Tibial artery (tissue), 4 donors: ENCODE measurements at regions not wholly inside any gene's neighbourhood (a gene's known extent, or its start where the extent isn't known, plus 50 kb on each side); places are given as distances from the start of the nearest gene placed in this dataset.

Experiments
- DNase-seq, 2 donors: peaks; one replicate each; pipeline ENCODE4 v3.0.0-alpha.2; 2019
- H3K27ac ChIP-seq, 2 donors: fragments of 200-600 bp; sonication (generic) in 1 of 2; 1 replicate in 1 of 2; 2 replicates in 1 of 2; pipeline ENCODE4 v1.5.1; 2018 to 2019; ENCODE audit warnings: mild to moderate bottlenecking in 1 of 2
- H3K27me3 ChIP-seq, 2 donors: fragments of 200-600 bp; sonication (generic) in 1 of 2; one replicate each; pipeline versions ENCODE4 v1.5.1 to v1.6.0; 2016 to 2019
- H3K36me3 ChIP-seq, 3 donors: fragments of 200-600 bp; sonication (generic) in 2 of 3; one replicate each; pipeline ENCODE4 v1.5.1; 2016 to 2019; ENCODE audit warnings: mild to moderate bottlenecking in 2 of 3
- H3K4me1 ChIP-seq, 4 donors: fragments of 200-600 bp; sonication (generic) in 2 of 4; 1 replicate in 3 of 4; 2 replicates in 1 of 4; pipeline ENCODE4 v1.5.1; 2016 to 2019
- H3K4me3 ChIP-seq, 2 donors: fragments of 200-600 bp; sonication (generic) in 1 of 2; 1 replicate in 1 of 2; 2 replicates in 1 of 2; pipeline ENCODE4 v1.5.1; 2018 to 2019; ENCODE audit warnings: mild to moderate bottlenecking in 2 of 2
- H3K9me3 ChIP-seq, 3 donors: fragments of 200-600 bp; sonication (generic) in 1 of 3; one replicate each; pipeline ENCODE4 v1.5.1; 2016 to 2019
- intact Hi-C: fragments of 100-400 bp; cut with DNase I; formaldehyde crosslinking; loops from one replicate; pipeline ENCODE4 v1.15.0; 2023; ENCODE audit warnings: low total_unique reads
- TF ChIP-seq, protein P1 (sequence below), 2 experiments: fragments of 200-600 bp in 1 of 2; fragments of 450-650 bp in 1 of 2; IDR thresholded peaks; one replicate each; pipeline ENCODE4 v1.5.1; 2017 to 2019; ENCODE audit warnings: antibody characterized with exemption in 2 of 2, mild to moderate bottlenecking in 1 of 2, moderate library complexity in 1 of 2

DNA sequence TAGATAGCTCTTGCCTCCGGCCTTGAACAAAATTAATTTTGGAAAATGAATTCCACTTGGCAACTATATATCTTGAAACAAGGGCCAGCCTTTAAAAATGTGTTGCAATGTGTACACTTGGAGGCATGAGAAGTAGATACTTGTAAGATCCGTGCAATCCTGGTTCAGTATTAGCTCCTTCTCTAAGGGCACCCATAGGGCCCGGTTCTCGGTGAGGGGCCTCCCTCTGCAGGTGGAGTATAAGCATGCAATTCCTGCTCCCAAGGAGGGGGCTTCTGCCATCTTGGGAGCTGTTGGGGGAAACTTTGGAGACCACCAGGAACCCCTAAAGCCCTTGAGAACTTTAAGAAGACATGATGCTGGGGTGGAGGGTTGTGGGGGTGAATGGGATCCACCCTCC lies 388.7 kb upstream of the RGMA start:
- H3K27me3 ChIP-seq = no peaks in the 10 kb centered on the region
- no peaks in the 10 kb centered on the region for H3K9me3 ChIP-seq
- H3K27ac ChIP-seq = no peak overlapping the region
- H3K4me3 ChIP-seq = no peak overlapping the region
- no peaks in the 10 kb centered on the region for H3K36me3 ChIP-seq
- intact Hi-C loops = no loop called here
- TF ChIP-seq, protein P1, sequence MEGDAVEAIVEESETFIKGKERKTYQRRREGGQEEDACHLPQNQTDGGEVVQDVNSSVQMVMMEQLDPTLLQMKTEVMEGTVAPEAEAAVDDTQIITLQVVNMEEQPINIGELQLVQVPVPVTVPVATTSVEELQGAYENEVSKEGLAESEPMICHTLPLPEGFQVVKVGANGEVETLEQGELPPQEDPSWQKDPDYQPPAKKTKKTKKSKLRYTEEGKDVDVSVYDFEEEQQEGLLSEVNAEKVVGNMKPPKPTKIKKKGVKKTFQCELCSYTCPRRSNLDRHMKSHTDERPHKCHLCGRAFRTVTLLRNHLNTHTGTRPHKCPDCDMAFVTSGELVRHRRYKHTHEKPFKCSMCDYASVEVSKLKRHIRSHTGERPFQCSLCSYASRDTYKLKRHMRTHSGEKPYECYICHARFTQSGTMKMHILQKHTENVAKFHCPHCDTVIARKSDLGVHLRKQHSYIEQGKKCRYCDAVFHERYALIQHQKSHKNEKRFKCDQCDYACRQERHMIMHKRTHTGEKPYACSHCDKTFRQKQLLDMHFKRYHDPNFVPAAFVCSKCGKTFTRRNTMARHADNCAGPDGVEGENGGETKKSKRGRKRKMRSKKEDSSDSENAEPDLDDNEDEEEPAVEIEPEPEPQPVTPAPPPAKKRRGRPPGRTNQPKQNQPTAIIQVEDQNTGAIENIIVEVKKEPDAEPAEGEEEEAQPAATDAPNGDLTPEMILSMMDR (IDR thresholded peaks at IDR 0.05) = no peak
- no peaks in the 10 kb centered on the region for H3K4me1 ChIP-seq
- DNase-seq = no peak

DNA sequence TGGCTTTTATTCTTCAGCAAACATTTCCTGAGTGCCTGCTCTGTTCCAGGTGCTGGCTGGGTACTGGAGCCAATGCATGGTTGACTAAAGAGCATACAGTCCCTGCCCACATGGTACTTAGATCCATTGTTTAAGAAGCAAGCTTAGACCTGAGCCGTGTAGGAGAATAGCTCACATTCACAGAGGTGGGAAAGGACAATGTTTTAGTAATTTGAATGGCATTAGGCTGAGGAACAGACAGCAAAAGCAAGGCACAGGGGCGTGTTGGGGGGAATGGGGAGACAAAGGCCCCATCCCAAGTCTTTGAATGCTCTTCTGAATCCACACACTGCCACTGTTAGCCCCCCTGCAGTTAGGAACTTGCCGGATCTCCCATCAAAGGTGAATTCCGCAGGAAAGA lies 388.2 kb upstream of the RGMA start:
- Histone ChIP-seq H3K4me3 (no peak overlapping the region), H3K27me3 (no peaks in the 10 kb centered on the region), H3K27ac (no peak overlapping the region), H3K4me1 (no peaks in the 10 kb centered on the region), H3K36me3 (no peaks in the 10 kb centered on the region), H3K9me3 (no peaks in the 10 kb centered on the region)
- TF ChIP-seq, protein P1 (IDR thresholded peaks at IDR 0.05) = no peak
- no peak for DNase-seq
- intact Hi-C loops = no loop called here

DNA sequence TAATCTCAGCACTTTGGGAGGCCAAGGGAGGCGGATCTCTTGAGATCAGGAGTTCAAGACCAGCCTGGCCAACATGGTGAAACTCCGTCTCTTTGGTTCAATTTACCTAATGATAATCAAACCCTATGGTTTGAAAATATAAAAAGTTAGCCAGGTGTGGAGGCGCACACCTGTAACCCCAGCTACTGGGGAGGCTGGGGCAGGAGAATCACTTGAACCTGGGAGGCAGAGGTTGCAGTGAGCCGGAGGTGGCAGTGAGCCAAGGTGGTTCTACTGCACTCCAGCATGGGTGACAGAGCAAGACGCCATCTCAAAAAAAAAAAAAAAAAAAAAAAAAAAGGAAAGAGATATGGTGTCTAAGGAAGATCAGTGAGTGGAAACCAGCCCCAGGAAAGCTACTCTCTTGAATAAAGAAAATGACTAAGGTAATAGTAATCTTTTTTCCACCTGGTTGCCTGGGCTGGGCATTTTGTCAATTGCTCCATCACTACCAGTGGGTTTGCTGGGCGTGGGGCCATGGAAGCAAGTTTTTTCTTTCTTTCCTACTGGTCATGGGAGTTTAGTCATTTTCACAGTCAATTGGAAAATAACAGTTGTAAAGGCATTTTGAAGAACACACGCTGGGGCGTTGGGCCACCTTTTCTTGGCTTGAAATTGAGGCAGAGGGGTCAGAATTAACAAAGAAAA lies 387.6 kb upstream of the RGMA start:
- no peaks in the 10 kb centered on the region for H3K9me3 ChIP-seq
- TF ChIP-seq, protein P1 (IDR thresholded peaks at IDR 0.05) = no peak
- no peak overlapping the region for H3K4me3 ChIP-seq
- intact Hi-C loops = no loop called here
- no peak overlapping the region for H3K27ac ChIP-seq
- no peaks in the 10 kb centered on the region for H3K4me1 ChIP-seq
- DNase-seq = no peak
- no peaks in the 10 kb centered on the region for H3K27me3 ChIP-seq
- H3K36me3 ChIP-seq = no peaks in the 10 kb centered on the region

DNA sequence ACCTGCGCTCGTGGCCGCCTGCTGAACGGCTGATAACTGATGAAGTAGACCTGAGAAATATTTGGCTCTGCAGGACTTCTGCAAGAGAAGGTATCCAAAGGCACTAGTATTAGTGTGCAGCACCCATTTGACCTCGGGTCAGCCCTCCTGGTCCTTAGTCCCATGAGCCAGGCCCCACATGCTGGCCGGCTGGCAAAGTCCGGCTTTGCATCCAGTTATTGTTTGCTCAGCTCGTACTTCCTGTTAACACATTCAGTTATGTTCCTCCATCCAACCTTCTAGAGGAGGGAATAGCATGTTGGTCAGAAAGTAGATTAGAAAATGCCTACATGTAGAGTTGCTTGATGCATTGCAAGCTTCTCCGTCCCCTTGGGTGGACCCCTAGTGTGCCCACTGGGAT lies 385.7 kb upstream of the RGMA start:
- TF ChIP-seq, protein P1 (IDR thresholded peaks at IDR 0.05) = no peak
- Histone ChIP-seq H3K27ac (no peak overlapping the region), H3K36me3 (no peaks in the 10 kb centered on the region), H3K9me3 (no peaks in the 10 kb centered on the region), H3K4me1 (no peaks in the 10 kb centered on the region), H3K4me3 (no peak overlapping the region), H3K27me3 (no peaks in the 10 kb centered on the region)
- intact Hi-C loops = no loop called here
- no peak for DNase-seq

DNA sequence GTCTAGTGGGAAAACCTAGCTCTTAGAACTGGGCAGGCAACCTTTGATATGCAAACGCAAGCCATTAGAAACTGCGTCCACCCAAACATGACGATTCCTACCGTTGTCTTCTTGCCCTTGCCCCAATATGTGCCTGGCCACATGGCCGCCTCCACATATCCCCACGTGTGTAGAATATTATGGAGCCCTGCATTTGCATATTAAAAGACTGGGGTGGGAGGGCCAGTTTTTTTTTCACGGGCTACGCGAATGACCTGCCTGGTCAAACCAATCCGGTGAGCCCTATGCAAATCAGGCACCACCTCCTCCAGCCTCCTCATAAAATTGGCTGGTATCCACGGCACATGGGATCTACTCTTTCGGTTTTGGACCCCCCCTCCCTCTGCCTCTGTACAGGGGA lies 381.0 kb upstream of the RGMA start:
- Histone ChIP-seq H3K4me3 (no peak overlapping the region), H3K4me1 (no peaks in the 10 kb centered on the region), H3K27me3 (no peaks in the 10 kb centered on the region), H3K36me3 (no peaks in the 10 kb centered on the region), H3K9me3 (no peaks in the 10 kb centered on the region), H3K27ac (no peak overlapping the region)
- intact Hi-C loops = no loop called here
- no peak for DNase-seq
- TF ChIP-seq, protein P1 (IDR thresholded peaks at IDR 0.05) = no peak

DNA sequence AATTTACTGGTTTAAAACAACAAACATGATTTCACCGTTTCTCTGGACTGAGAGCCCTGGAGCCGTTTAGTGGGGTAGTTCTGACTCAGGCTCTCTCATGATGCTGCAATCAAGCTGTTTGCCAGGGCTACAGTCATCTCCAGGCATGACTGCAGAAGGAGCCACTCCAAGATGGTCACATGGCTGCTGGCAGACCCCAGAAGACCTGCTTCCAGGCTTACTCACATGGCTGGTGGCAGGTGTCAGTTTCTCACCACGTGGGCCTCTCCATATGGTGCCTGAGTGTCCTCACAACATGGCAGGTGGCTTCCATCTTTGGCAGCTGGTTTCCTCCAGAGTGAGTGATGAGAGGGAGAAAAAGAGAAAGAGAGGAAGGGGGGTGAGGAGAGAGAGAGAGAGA lies 378.3 kb upstream of the RGMA start:
- Histone ChIP-seq H3K27ac (no peak overlapping the region), H3K4me3 (no peak overlapping the region), H3K4me1 (no peaks in the 10 kb centered on the region), H3K36me3 (no peaks in the 10 kb centered on the region), H3K9me3 (no peaks in the 10 kb centered on the region), H3K27me3 (no peaks in the 10 kb centered on the region)
- peak; percentile 83 to 89 for DNase-seq
- TF ChIP-seq, protein P1 (IDR thresholded peaks at IDR 0.05) = no peak
- intact Hi-C loops = no loop called here
